ENCODE measurements at regions not wholly inside any gene's neighbourhood (a gene's known extent, or its start where the extent isn't known, plus 50 kb on each side); places are given as distances from the start of the nearest gene placed in this dataset.

- H3K9ac ChIP-seq (ENCODE audit: low read depth, low read length): no peak overlapping the region
- H3K9me3 ChIP-seq (ENCODE audit: insufficient read depth, low read depth, low read length): no peaks in the 10 kb centered on the region
- no peak overlapping the region for H3K27ac ChIP-seq (ENCODE audit: low read length)
- H3K36me3 ChIP-seq (ENCODE audit: insufficient read depth, low read depth, low read length): no peaks in the 10 kb centered on the region
- H3K4me1 ChIP-seq (ENCODE audit: insufficient read depth, low read length): no peaks in the 10 kb centered on the region
- no peak overlapping the region for H3K4me3 ChIP-seq (ENCODE audit: low read length)
- no peaks in the 10 kb centered on the region for H3K27me3 ChIP-seq (ENCODE audit: insufficient read depth, low read length)
Measured at GRCh38 chr7:69184339-69184738, 413.9 kb upstream of the AUTS2 start.

DNA sequence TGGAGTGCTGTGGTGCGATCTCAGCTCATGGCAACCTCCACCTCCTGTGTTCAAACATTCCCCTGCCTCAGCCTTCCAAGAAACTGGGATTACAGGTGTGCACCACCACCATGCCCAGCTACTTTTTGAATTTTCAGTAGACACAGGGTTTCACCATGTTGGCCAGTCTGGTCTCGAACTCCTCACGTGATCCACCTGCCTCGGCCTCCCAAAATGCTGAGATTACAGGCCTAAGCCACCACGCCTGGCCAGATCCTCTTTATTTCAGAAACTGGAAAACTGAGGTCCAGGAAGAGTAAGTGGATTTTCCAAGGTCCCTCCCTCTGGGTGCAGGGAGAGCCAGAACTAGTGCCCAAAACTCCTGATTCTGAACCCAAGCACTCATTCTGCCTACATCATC lies 413.1 kb upstream of the AUTS2 start:
- H3K4me1 ChIP-seq (ENCODE audit: insufficient read depth, low read length): no peaks in the 10 kb centered on the region
- no peak overlapping the region for H3K9ac ChIP-seq (ENCODE audit: low read depth, low read length)
- no peaks in the 10 kb centered on the region for H3K9me3 ChIP-seq (ENCODE audit: insufficient read depth, low read depth, low read length)
- H3K4me3 ChIP-seq (ENCODE audit: low read length): no peak overlapping the region
- H3K27ac ChIP-seq (ENCODE audit: low read length): no peak overlapping the region
- no peaks in the 10 kb centered on the region for H3K36me3 ChIP-seq (ENCODE audit: insufficient read depth, low read depth, low read length)
- no peaks in the 10 kb centered on the region for H3K27me3 ChIP-seq (ENCODE audit: insufficient read depth, low read length)

GRCh38 chr7:69186974-69187373 lies 411.3 kb upstream of the AUTS2 start:
- no peak overlapping the region for H3K27ac ChIP-seq (ENCODE audit: low read length)
- H3K9me3 ChIP-seq (ENCODE audit: insufficient read depth, low read depth, low read length): no peaks in the 10 kb centered on the region
- H3K36me3 ChIP-seq (ENCODE audit: insufficient read depth, low read depth, low read length): no peaks in the 10 kb centered on the region
- no peaks in the 10 kb centered on the region for H3K27me3 ChIP-seq (ENCODE audit: insufficient read depth, low read length)
- no peaks in the 10 kb centered on the region for H3K4me1 ChIP-seq (ENCODE audit: insufficient read depth, low read length)
- no peak overlapping the region for H3K4me3 ChIP-seq (ENCODE audit: low read length)
- H3K9ac ChIP-seq (ENCODE audit: low read depth, low read length): no peak overlapping the region

GRCh38 chr7:69187824-69188333 lies 410.4 kb upstream of the AUTS2 start:
- Histone ChIP-seq H3K36me3 (ENCODE audit: insufficient read depth, low read depth, low read length) (no peaks in the 10 kb centered on the region), H3K4me1 (ENCODE audit: insufficient read depth, low read length) (no peaks in the 10 kb centered on the region), H3K9me3 (ENCODE audit: insufficient read depth, low read depth, low read length) (no peaks in the 10 kb centered on the region), H3K4me3 (ENCODE audit: low read length) (no peak overlapping the region), H3K27ac (ENCODE audit: low read length) (no peak overlapping the region), H3K9ac (ENCODE audit: low read depth, low read length) (no peak overlapping the region), H3K27me3 (ENCODE audit: insufficient read depth, low read length) (no peaks in the 10 kb centered on the region)

GRCh38 chr7:69189406-69189805 lies 408.9 kb upstream of the AUTS2 start:
- Histone ChIP-seq H3K27me3 (ENCODE audit: insufficient read depth, low read length) (no peaks in the 10 kb centered on the region), H3K9me3 (ENCODE audit: insufficient read depth, low read depth, low read length) (no peaks in the 10 kb centered on the region), H3K9ac (ENCODE audit: low read depth, low read length) (no peak overlapping the region), H3K4me3 (ENCODE audit: low read length) (no peak overlapping the region), H3K27ac (ENCODE audit: low read length) (no peak overlapping the region), H3K36me3 (ENCODE audit: insufficient read depth, low read depth, low read length) (no peaks in the 10 kb centered on the region), H3K4me1 (ENCODE audit: insufficient read depth, low read length) (no peaks in the 10 kb centered on the region)

GRCh38 chr7:69190025-69190424 lies 408.2 kb upstream of the AUTS2 start:
- no peak overlapping the region for H3K27ac ChIP-seq (ENCODE audit: low read length)
- no peaks in the 10 kb centered on the region for H3K4me1 ChIP-seq (ENCODE audit: insufficient read depth, low read length)
- no peak overlapping the region for H3K4me3 ChIP-seq (ENCODE audit: low read length)
- no peak overlapping the region for H3K9ac ChIP-seq (ENCODE audit: low read depth, low read length)
- H3K36me3 ChIP-seq (ENCODE audit: insufficient read depth, low read depth, low read length): no peaks in the 10 kb centered on the region
- H3K9me3 ChIP-seq (ENCODE audit: insufficient read depth, low read depth, low read length): no peaks in the 10 kb centered on the region
- no peaks in the 10 kb centered on the region for H3K27me3 ChIP-seq (ENCODE audit: insufficient read depth, low read length)

GRCh38 chr7:69190763-69191162 lies 407.5 kb upstream of the AUTS2 start:
- Histone ChIP-seq H3K9me3 (ENCODE audit: insufficient read depth, low read depth, low read length) (no peaks in the 10 kb centered on the region), H3K36me3 (ENCODE audit: insufficient read depth, low read depth, low read length) (no peaks in the 10 kb centered on the region), H3K4me1 (ENCODE audit: insufficient read depth, low read length) (no peaks in the 10 kb centered on the region), H3K9ac (ENCODE audit: low read depth, low read length) (no peak overlapping the region), H3K27me3 (ENCODE audit: insufficient read depth, low read length) (no peaks in the 10 kb centered on the region), H3K27ac (ENCODE audit: low read length) (no peak overlapping the region), H3K4me3 (ENCODE audit: low read length) (no peak overlapping the region)

DNA sequence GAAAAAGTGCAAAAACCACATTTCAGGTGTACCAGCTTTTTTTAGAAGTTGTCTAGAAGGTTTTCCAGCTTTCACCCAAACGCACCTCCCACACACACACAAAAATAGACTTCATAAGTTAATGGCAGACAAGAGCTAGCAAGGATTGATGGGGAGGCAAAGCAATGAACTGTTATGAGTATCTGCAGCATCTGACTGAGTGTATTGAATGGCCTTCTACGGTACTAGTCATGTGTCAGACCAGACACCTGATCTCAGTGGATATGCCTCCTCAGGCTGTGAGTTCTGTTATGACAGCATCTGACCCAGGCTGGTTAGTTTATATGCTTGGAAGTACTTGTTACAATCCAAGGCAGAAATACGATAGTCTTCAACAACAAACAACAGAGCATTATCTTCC lies 406.1 kb upstream of the AUTS2 start:
- Histone ChIP-seq H3K4me1 (ENCODE audit: insufficient read depth, low read length) (no peaks in the 10 kb centered on the region), H3K9ac (ENCODE audit: low read depth, low read length) (no peak overlapping the region), H3K9me3 (ENCODE audit: insufficient read depth, low read depth, low read length) (no peaks in the 10 kb centered on the region), H3K4me3 (ENCODE audit: low read length) (no peak overlapping the region), H3K27me3 (ENCODE audit: insufficient read depth, low read length) (no peaks in the 10 kb centered on the region), H3K36me3 (ENCODE audit: insufficient read depth, low read depth, low read length) (no peaks in the 10 kb centered on the region), H3K27ac (ENCODE audit: low read length) (no peak overlapping the region)

DNA sequence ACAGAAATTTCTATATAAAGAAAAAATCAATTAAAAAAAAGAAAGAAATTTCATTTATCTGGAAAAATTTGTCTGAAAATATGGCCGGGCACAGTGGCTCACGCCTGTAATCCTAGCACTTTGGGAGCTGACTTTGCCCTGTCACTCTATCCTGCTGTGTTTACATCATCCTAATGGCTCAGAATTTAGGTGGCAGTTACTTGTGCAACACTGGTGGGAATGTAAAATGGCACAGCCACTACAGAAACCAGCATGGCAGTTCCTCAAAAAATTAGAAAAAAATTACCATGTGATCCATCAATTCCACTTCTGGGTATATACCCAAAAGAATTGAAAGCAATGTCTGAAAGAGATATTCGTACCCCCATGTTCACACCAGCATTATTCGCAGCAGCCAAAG lies 405.2 kb upstream of the AUTS2 start:
- H3K36me3 ChIP-seq (ENCODE audit: insufficient read depth, low read depth, low read length): no peaks in the 10 kb centered on the region
- no peaks in the 10 kb centered on the region for H3K9me3 ChIP-seq (ENCODE audit: insufficient read depth, low read depth, low read length)
- H3K27me3 ChIP-seq (ENCODE audit: insufficient read depth, low read length): no peaks in the 10 kb centered on the region
- no peak overlapping the region for H3K27ac ChIP-seq (ENCODE audit: low read length)
- no peak overlapping the region for H3K4me3 ChIP-seq (ENCODE audit: low read length)
- no peaks in the 10 kb centered on the region for H3K4me1 ChIP-seq (ENCODE audit: insufficient read depth, low read length)
- no peak overlapping the region for H3K9ac ChIP-seq (ENCODE audit: low read depth, low read length)

DNA sequence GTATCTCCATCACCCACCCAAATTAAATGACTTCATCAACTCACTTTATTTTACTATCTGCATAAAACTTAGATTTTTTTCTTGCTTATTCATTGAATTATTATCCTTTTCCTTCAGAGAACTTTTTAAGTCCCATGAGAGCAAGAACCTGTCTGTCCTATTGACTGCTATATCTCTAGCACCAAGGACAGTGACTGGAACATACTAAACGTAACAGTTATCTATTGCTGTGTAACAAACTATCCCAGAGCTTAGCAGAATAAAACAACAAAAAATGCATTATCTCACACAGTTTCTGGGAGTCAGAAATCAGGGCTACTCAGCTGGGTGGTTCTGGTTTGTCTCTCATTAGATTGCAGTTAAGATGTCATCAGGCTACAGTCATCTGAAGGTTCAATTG lies 401.7 kb upstream of the AUTS2 start:
- H3K4me1 ChIP-seq (ENCODE audit: insufficient read depth, low read length): no peaks in the 10 kb centered on the region
- no peak overlapping the region for H3K27ac ChIP-seq (ENCODE audit: low read length)
- no peaks in the 10 kb centered on the region for H3K9me3 ChIP-seq (ENCODE audit: insufficient read depth, low read depth, low read length)
- no peak overlapping the region for H3K4me3 ChIP-seq (ENCODE audit: low read length)
- H3K36me3 ChIP-seq (ENCODE audit: insufficient read depth, low read depth, low read length): no peaks in the 10 kb centered on the region
- no peak overlapping the region for H3K9ac ChIP-seq (ENCODE audit: low read depth, low read length)
- no peaks in the 10 kb centered on the region for H3K27me3 ChIP-seq (ENCODE audit: insufficient read depth, low read length)

DNA sequence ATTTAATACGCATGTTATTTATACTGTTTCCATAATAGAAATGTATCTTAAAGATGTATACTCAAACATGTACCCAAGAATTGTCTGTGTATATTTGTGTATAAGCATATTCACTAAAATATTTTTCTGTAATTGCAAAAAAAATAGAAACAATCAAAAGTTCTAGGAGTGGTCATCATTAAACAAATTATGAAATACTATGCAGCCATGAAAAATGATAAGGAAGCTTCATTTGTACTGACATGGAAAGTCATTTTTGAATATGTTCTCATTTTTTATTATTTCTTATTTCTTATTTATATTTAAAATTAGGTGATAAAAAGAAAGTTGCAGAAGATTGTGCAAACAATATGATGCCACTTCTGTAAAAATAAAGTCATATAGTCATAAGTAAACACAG lies 400.0 kb upstream of the AUTS2 start:
- no peaks in the 10 kb centered on the region for H3K4me1 ChIP-seq (ENCODE audit: insufficient read depth, low read length)
- no peak overlapping the region for H3K27ac ChIP-seq (ENCODE audit: low read length)

DNA sequence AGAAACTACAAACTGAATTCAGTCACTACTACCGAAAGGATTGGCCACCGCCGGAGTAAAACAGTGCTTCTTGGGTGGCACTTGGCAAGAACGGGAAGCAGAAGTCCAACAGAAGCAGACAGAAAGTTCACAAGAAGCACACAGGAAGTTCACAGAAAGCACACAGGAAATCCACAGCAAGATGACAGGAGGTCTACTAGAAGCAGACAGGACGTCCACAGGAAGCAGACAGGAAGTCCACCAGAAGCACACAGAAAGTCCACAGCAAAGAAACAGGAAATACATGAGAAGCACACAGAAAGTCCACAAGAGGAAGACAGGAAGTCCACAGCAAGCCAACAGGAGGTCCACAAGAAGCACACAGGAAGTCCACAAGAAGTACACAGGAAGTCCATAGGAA lies 399.2 kb upstream of the AUTS2 start:
- Histone ChIP-seq H3K4me3 (ENCODE audit: low read length) (no peak overlapping the region), H3K9me3 (ENCODE audit: insufficient read depth, low read depth, low read length) (no peaks in the 10 kb centered on the region), H3K36me3 (ENCODE audit: insufficient read depth, low read depth, low read length) (no peaks in the 10 kb centered on the region), H3K27ac (ENCODE audit: low read length) (no peak overlapping the region), H3K9ac (ENCODE audit: low read depth, low read length) (no peak overlapping the region), H3K27me3 (ENCODE audit: insufficient read depth, low read length) (no peaks in the 10 kb centered on the region), H3K4me1 (ENCODE audit: insufficient read depth, low read length) (no peaks in the 10 kb centered on the region)

More for the DNA sequence above, 400.0 kb upstream of the AUTS2 start:
- H3K9me3 ChIP-seq (ENCODE audit: insufficient read depth, low read depth, low read length): no peaks in the 10 kb centered on the region
- no peaks in the 10 kb centered on the region for H3K36me3 ChIP-seq (ENCODE audit: insufficient read depth, low read depth, low read length)
- H3K4me3 ChIP-seq (ENCODE audit: low read length): no peak overlapping the region
- no peaks in the 10 kb centered on the region for H3K27me3 ChIP-seq (ENCODE audit: insufficient read depth, low read length)
- H3K9ac ChIP-seq (ENCODE audit: low read depth, low read length): no peak overlapping the region

DNA sequence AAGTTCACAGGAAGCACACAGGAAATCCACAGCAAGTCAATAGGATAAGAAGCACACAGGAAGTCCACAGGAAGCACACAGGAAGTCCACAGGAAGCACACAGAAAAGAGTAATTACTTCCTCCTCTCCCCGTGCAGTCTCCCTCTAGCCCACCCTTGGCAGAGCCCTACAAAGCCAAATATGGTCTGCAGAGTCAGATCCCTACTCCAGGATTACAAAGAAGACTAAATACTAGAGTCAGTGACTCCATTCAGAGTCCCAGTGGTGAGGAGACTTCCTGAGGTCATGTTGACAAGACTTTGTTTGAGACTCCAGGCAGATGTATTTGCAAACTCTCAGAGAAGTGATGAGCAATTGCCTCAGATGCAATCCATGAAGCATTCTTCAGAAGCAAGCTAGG lies 398.6 kb upstream of the AUTS2 start:
- Histone ChIP-seq H3K9me3 (ENCODE audit: insufficient read depth, low read depth, low read length) (no peaks in the 10 kb centered on the region), H3K27me3 (ENCODE audit: insufficient read depth, low read length) (no peaks in the 10 kb centered on the region), H3K4me1 (ENCODE audit: insufficient read depth, low read length) (no peaks in the 10 kb centered on the region), H3K36me3 (ENCODE audit: insufficient read depth, low read depth, low read length) (no peaks in the 10 kb centered on the region), H3K4me3 (ENCODE audit: low read length) (no peak overlapping the region), H3K9ac (ENCODE audit: low read depth, low read length) (no peak overlapping the region), H3K27ac (ENCODE audit: low read length) (no peak overlapping the region)

Measured in iPS-20b (cell line).